IPS-NIHi7 (cell line): ENCODE measurements at regions not wholly inside any gene's neighbourhood (a gene's known extent, or its start where the extent isn't known, plus 50 kb on each side); places are given as distances from the start of the nearest gene placed in this dataset.

Experiments
- DNase-seq: peaks from one replicate; pipeline ENCODE4 v3.0.0; 2012; ENCODE audit warnings: mixed read lengths; ENCODE audit errors: extremely low spot score

GRCh38 chr1:96290033-96290432, 431.6 kb upstream of the PTBP2 start:
- DNase-seq: no peak

GRCh38 chr1:96290801-96291200, 430.8 kb upstream of the PTBP2 start:
- DNase-seq: no peak

GRCh38 chr1:96291468-96291867, 430.1 kb upstream of the PTBP2 start:
- no peak for DNase-seq

GRCh38 chr1:96292141-96292540, 429.4 kb upstream of the PTBP2 start:
- no peak for DNase-seq

GRCh38 chr1:96296991-96297390, 424.6 kb upstream of the PTBP2 start:
- DNase-seq: no peak

GRCh38 chr1:96306809-96307560, 414.6 kb upstream of the PTBP2 start:
- DNase-seq: no peak

- DNase-seq: no peak
Measured at GRCh38 chr1:96308314-96308713, 413.3 kb upstream of the PTBP2 start.

GRCh38 chr1:96309783-96310182, 411.8 kb upstream of the PTBP2 start:
- DNase-seq: no peak

GRCh38 chr1:96313216-96313615, 408.4 kb upstream of the PTBP2 start:
- no peak for DNase-seq

GRCh38 chr1:96329121-96329520, 392.5 kb upstream of the PTBP2 start:
- no peak for DNase-seq

- no peak for DNase-seq
Measured at GRCh38 chr1:96331596-96331995, 390.0 kb upstream of the PTBP2 start.

GRCh38 chr1:96333522-96334235, 387.9 kb upstream of the PTBP2 start:
- no peak for DNase-seq

- DNase-seq: no peak
Measured at GRCh38 chr1:96334236-96334557, 387.4 kb upstream of the PTBP2 start.

- DNase-seq: no peak
Measured at GRCh38 chr1:96338622-96339021, 383.0 kb upstream of the PTBP2 start.

GRCh38 chr1:96340686-96341085, 380.9 kb upstream of the PTBP2 start:
- no peak for DNase-seq

- DNase-seq: no peak
Measured at GRCh38 chr1:96346719-96347118, 374.9 kb upstream of the PTBP2 start.

- no peak for DNase-seq
Measured at GRCh38 chr1:96349896-96350295, 371.7 kb upstream of the PTBP2 start.

GRCh38 chr1:96352733-96353132, 368.9 kb upstream of the PTBP2 start:
- DNase-seq: no peak

GRCh38 chr1:96355521-96355920, 366.1 kb upstream of the PTBP2 start:
- DNase-seq: no peak

GRCh38 chr1:96355961-96356360, 365.6 kb upstream of the PTBP2 start:
- DNase-seq: no peak

- DNase-seq: no peak
Measured at GRCh38 chr1:96357141-96357765, 364.3 kb upstream of the PTBP2 start.

- DNase-seq: no peak
Measured at GRCh38 chr1:96358057-96358456, 363.5 kb upstream of the PTBP2 start.
